SK-N-SH treated with all-trans-retinoic acid at 6 μM for 48 hours (cell line): ENCODE measurements at regions not wholly inside any gene's neighbourhood (a gene's known extent, or its start where the extent isn't known, plus 50 kb on each side); places are given as distances from the start of the nearest gene placed in this dataset.

Source experiments
- ARNTL ChIP-seq: fragments of 450-650 bp; formaldehyde crosslinking; IDR thresholded peaks from 2 replicates; pipeline ENCODE4 v1.5.0; 2020; ENCODE audit warnings: low read depth, mild to moderate bottlenecking, moderate library complexity, borderline replicate concordance
- ISL1 ChIP-seq: fragments of 250-450 bp; sonication (Bioruptor Pico); IDR thresholded peaks from 2 replicates; pipeline ENCODE4 v2.1.2; 2022; ENCODE audit warnings: mild to moderate bottlenecking, moderate library complexity
- PATZ1 ChIP-seq: fragments of 250-450 bp; sonication (Bioruptor Pico); IDR thresholded peaks from 2 replicates; pipeline ENCODE4 v1.8.0; 2020; ENCODE audit warnings: mild to moderate bottlenecking, moderate library complexity, borderline replicate concordance

DNA sequence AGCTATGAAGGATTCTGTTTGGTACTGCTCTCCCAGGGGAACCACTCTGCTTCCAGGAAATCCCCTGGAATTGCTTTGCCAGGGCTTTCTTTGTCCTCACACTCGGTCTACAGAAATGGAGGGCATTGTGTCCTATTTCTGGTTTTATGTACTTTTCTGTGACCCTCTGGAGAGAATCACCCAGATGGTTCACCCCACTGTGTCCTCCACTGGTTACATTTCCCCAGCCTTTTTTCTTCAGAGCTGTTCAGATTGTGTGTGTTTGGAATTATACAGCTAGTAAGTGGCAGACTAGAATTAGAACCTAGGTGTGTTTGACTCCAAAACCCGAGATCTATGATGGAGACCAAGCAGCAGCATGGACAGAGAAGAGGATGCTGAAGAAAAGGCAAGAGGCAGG, 80.8 kb downstream of the CD164 start:
- TF ChIP-seq ISL1 (no peak), ARNTL (CRISPR knock-in tag) (no peak), PATZ1 (CRISPR knock-in tag) (no peak)
